NCI-H69 (cell line): ENCODE measurements at regions not wholly inside any gene's neighbourhood (a gene's known extent, or its start where the extent isn't known, plus 50 kb on each side); places are given as distances from the start of the nearest gene placed in this dataset.
"Not testable (repeated sequence)": the region's sequence is repeated elsewhere in the genome, so short reads cannot be mapped to it uniquely, and the experiment has no call there.

Experiments used
- DNase-seq: peaks from one replicate; lab custom pipeline; 2025; lab: John Stamatoyannopoulos, UW

DNA sequence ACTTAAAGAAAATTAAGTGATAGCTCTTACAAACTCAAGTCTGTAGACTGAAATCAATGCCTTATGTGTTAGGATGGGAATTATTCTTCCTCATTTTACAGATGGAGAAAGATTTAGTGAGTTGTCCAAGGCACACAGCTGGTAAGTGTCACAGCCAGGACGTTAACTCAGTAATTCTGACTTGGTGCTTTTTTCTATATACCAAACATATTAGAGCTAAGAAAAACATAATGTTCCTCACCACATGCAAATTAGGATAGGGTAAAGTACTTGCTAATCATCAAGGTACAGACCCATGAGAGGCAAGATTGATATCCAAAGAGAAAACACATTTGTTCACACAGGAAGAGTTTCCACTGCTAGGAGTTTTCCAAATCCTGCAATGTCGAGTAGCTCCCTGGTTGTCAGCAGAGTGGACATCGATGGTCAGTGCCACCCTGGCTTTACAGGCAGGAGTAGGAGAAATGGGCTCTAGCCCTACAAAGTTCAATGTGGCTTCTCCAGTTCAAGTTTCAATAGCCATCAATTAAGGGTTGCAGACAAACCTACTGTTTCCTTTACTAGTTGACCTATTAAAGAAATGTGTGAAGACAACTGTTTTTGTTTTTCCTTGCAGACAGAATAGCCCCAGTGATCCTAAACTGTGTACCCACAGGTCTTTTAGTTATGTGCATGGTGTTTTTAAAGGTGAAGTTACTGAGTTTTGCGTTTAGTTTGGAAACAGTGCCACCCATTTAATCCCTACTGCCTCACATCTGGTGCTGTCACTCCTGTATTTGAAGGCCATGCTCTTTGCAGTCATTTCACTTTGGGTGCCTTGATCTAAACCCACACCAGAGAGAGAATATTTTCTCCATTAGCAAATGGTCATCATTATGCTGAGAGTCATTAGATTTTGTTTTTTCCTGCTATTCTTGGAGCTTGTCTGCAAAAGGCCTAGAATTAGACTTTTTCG lies 460.8 kb upstream of the SMARCA2 start:
- DNase-seq = no peak

DNA sequence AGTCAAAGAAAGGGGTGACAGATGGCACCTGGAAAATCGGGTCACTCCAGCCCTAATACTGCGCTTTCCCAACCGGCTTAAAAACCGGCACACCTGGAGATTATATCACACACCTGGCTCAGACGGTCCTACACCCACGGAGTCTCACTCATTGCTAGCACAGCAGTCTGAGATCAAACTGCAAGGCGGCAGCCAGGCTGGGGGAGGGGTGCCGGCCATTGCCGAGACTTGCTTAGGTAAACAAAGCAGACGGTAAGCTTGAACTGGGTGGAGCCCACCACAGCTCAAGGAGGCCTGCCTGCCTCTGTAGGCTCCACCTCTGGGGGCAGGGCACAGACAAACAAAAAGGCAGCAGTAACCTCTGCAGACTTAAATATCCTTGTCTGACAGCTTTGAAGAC lies 456.5 kb upstream of the SMARCA2 start:
- not testable (repeated sequence) for DNase-seq

DNA sequence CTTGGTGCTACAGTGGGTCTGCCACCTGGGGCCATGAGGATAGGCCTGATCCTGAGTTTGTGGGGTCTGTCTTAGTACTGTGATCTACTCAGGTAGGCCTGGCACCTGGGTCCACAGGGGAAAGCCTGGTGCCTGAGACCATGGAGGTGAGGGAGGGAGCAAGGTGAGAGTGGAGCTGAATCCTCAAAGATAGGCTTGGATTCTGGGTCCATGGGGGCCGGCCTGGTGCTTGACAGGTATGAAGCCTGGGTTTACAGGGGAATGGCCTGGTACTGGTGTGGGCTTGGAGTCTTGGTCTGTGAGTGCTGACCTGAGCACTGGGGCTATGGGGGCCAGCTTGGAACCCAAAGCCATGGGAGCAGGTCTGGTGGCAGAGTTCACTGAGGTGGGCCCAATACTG lies 439.2 kb upstream of the SMARCA2 start:
- DNase-seq = no peak

DNA sequence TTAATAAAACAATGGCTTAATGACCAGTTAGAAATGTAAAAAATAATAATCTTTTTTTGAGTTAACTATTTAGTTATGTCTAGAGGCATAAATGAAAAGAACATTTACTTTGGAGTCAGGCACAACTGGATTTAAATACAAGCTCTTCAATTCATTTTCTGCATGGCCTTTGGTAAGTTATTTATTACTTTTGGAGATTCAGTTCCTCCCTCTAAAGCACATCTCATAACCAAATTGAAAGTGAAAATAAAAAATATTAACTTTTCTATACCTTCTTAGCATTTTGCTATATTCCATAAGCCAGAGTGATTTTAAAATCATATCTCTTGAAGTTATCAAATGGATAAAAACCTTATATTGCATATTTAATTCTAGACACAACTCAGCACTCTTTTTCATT lies 434.9 kb upstream of the SMARCA2 start:
- DNase-seq = no peak

DNA sequence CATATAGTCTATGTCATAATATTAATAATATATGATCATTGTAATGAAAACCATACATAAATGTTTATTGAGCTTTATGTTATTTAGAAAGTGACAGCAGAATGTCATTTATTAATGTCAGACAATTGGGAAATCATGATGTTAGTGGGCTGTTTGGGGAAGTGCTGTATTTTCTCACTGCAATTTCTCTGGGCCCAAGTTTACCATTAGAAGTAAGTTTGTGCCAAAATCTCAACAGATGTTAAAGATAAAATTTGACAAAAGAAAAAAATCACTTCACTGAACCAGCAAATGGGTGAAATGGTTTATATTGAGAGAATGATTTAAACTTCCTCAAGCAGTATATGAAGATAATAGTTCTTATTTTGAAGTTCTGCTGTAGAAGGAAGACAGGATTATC lies 433.2 kb upstream of the SMARCA2 start:
- DNase-seq = no peak

DNA sequence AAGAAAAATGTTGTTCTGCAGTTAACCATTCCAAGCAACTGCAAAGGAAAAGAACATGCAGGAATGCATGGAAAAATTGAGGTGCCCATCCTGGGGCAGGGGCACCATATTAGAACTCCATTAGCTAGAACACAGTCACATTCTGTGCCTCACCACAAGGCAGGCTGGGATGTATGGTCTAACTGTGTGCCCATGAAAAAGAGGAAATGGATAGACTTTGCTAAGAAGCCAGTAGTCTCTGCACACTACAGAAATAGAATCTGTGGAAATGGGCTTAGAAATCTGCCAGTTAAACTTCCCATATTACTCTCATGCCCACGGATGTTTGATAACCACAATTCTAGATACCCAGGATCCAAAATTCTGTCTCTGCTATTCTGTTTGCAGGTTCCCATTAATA lies 423.8 kb upstream of the SMARCA2 start:
- no peak for DNase-seq

DNA sequence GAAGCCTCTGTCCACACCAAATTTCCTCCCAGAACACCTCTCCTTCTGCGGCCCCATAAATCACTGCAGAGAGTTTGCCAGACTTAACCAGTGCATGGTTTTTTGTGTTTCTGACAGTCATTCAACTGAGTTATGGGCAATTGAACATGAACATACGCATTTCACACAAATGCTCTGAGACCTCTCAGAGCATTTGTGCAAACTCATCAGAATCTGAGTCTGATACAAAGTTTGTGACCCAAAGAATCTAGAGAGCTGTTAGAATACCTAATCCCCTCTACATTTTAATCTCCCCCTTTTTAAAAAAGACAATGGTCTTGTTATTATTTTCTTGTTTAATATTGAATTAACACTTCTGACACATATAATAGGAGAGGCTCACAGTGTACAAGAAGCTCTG lies 416.9 kb upstream of the SMARCA2 start:
- no peak for DNase-seq

DNA sequence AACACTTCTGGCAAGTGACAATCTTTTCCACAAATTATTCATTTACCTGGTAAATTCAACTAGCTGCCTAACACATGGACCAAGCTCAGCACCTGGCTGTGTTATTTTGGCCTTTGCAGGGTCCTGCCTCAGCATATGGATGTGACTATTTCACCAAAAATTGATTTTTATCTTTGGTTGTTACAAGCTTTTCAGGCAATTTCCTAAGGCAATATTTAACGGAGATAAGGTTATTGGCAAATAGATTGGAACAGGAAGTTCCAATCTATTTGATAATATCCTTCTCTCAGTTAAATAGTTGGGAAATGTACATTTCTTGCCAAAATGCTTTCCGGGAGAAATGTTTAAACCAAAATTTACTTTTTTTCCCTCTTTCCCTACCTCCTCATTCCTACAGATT lies 415.2 kb upstream of the SMARCA2 start:
- DNase-seq = no peak

DNA sequence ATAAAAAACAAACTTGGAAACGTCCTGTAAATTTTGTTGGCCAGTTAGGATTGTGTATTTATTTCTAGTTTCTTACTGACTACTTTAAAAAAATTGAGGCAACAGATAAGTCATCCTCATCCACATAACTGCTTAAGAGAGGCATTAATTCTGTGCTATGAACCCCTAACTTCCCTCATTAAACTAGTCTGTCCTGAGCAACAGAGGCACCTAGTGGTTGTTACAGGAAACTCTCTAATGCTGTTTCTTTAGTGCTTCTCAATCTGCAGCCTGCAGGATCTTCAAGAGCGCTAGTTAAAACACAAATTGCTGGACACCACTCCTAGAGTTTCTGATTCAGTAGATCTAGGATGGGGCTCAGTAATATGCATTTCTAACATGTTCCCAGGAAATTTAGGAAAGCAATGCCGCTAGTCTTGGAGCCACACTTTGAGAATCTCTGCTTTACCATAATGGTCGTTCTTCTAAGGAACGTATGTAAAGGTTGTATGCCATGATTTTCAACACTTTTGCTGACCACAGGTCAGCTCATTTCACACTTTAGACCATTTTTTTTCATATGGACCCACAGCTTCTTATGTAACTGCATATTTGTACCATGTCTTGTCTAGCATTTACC lies 410.1 kb upstream of the SMARCA2 start:
- DNase-seq = peak; percentile 54

DNA sequence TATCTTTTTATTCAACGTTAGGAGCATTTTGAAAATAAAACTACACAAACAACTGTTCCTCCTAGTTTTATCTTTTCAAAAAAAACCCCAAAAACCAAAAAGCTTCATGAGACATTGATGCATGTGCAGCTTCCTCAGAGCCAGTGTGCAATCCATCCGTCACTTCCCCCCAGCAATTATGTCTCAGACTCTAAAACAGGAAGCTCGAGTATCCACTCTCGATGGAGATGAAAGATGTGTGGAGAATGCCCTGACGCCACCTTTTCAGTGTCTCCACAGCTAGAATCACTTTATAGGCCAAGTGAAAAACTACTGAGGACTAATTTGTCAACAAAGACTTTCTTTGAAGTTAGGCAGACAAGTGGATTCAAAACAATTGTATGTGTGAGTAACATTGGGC lies 408.9 kb upstream of the SMARCA2 start:
- DNase-seq = no peak

DNA sequence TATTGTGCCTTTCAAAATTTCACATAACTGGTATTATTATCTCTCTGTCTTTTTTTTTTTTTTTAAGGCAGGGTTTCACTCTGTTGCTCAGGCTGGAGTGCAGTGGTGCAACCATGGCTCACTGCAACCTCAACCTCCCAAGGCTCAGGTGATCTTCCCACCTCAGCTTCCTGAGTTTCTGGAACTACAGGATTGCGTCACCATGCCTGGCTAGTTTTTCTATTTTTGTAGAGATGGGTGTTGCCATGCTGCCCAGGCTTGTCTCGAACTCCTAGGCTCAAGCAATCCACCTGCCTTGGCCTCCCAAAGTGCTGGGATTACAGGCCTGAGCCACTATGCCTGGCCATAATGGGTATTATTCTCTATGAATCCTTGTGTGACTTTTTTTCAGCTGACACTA lies 402.3 kb upstream of the SMARCA2 start:
- no peak for DNase-seq

DNA sequence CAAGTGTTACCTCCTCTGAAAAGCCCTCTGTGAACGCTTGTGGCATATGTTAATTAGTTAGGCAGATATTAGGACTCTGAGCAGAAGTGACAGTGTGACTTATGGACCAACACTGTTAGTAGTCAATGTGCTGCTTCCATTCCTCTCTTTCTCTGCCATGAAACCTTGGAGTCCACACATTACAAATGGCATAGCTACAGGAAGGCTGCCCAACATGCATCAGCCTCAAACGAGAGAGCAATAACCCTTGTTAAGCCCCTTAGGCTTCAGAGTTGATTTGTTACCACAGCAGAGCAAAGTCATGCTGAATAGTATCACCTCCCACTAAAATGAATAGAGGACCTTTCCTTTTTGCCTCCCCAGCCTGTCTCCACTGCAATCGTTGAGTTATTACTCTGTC lies 397.7 kb upstream of the SMARCA2 start:
- no peak for DNase-seq

DNA sequence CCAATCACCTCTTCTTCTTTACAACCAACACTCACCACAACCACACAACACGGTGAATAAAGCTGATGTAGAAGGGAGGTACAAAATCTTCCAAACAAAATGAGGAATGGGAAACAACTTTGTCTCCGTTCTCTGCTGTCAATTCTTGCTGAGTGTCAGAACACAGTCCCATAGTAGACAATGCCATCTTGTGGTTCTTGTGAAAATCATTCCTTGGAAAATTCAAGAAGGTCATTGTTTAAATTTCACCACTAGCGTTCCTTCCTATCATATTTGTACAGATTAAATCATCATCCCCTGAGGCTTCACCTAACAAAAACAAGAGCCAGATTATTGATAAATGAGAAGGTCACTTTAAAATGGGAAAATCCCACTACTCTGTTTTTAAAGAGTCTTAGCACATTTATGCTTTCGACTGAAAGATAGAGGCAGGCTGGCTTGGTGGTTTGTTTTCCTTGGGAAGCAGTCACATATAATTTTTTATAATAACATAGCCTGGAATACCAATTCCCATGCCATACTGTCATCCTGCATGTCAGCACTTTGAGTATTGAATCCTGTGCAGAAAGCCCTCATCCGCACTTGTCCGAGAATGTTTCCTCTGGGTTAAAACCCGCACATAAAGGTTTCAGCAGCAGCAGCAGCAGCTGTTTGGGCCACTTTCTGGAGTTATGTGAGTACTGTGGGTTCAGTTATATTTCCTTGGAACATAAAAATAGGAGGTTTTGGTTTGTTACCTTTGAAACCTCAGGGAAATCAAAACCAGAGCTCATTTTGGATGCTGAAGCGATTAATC lies 395.0 kb upstream of the SMARCA2 start:
- DNase-seq = no peak

DNA sequence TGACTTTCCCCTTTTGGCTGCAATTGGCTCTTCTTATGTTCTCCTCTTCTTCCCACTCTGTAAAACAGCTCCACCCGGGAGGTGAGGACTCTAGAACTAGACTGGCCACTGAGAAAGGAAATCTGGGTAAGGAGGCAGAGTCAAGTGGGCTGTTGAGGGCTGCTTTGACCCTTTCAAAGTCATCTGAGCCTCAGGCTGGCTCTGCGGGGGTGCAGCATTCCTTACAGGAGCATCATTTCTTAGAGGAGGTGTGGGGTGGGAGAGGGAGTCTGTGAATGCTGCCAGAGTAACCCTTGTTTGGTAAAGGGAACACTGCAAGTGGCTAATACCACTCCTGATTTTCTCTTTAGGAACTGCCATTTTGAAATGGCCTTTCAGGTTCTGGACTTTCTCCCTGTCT lies 377.7 kb upstream of the SMARCA2 start:
- no peak for DNase-seq

DNA sequence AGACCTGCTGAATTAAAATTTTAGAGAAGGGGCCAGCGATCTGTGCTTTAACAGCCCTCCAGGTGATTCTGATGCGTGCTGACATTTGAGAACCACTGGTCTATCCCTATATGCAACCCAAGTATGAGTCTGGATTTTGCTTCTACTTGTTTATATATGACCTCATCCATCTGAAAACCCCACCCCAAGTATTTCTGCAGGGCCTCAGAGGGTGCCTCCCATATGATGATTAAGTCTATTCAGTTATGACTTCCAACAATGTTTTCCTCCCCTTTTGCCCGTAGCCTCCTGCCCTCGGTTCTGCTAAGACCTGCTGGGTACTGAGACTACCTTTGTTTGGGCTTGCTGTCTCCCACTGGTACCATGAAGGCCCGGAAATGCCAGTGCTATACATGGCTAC lies 376.0 kb upstream of the SMARCA2 start:
- no peak for DNase-seq

DNA sequence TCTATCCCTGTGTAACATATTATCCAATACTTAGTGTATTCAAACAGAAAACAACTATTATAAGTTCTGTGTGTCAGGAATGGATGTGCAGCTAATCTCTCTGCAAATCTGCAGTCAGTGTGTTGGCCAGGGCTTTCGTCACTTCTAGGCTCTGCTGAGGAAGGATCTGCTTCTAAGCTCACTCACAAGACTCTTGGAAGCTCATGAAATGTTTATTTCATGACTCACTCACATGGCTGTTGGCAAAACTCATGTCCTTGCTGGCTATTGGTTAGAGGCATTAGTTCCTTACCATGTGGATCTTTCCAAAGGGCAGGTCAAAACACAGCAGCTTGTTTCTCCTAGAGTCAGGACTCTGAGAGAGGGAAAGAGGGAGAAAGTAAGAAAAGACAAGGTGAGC lies 367.4 kb upstream of the SMARCA2 start:
- no peak for DNase-seq

DNA sequence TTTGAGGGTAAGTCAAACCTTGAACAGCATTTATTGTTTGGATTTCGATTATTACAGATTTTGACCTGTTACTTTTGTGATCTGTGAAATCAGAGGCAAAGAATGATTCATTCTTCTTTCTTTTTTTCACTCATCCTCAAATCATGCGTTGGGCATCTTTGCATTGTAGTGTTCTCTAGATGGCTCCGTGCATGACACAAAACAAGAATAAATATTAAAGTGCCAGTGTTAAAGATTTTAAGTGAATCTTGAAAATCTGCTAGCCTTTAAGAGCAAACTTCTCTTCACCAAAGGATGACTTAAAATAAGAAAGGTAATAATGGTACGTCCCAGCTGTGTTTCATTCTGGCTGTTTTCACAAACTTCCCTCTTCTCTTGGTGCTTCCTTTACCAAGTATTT lies 361.9 kb upstream of the SMARCA2 start:
- no peak for DNase-seq

DNA sequence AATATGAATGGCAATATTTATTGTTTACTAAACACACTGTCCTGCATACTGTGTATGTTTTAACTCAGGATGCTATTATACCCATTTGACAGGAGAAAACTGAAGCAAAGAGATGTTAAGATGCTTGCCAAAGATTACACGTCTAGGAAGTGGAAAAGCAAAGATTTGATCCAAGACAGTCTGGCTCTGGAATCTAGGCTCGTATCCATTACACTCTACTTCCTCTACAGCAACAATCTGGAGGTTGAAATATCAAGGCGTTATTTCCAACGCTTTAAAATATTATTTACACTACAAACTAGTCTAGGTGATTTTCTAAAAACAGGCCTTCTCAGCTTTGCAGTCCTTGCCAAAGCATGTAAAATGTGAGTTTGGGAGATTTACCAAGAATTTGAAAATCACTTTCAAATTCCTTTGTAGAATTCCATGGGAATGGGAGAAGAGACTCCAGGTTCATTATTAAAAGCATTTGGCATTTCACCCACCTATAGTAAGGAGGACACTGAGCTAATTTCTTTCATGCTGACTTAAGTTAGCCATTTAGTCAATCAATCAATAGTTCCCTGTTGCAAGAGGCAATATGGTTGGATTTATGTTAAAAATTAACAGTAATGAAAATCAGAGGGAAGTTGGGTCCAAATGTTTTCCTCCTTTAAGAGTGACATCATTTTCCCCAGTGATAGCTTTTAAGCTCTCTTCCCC lies 356.3 kb upstream of the SMARCA2 start:
- no peak for DNase-seq

DNA sequence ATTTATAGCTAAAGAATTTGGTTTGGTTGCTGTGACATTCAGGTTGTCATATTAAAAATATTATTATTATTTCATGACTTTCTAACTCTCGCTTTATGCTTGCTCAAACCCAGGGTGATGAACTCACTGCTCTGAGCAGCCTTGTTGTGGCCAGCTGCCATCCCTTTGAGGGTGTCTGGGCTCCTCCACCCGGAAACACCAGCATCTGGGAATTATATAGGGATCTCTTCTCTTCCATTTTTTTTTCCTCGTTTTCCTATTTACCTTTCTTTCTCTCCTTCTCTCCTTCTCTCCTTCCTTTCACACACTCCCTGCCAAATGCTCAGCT lies 355.8 kb upstream of the SMARCA2 start:
- DNase-seq = no peak

DNA sequence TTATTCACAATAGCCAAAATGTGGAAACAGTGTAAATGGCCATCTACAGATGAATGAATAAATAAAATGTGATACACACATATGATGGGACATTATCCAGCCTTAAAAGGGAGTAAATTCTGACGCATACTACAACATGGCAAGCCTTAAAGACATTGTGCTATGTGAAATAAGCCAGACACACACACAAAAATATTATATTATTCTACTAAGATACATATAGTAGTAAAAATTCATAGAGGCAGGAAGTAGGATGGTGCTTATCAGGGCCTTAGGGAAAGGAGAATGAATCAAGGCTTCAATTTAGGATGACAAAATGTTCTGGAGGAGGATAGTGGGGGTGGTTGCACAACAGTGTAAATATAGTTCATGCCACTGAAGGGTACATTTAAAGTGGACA lies 346.7 kb upstream of the SMARCA2 start:
- DNase-seq = no peak

DNA sequence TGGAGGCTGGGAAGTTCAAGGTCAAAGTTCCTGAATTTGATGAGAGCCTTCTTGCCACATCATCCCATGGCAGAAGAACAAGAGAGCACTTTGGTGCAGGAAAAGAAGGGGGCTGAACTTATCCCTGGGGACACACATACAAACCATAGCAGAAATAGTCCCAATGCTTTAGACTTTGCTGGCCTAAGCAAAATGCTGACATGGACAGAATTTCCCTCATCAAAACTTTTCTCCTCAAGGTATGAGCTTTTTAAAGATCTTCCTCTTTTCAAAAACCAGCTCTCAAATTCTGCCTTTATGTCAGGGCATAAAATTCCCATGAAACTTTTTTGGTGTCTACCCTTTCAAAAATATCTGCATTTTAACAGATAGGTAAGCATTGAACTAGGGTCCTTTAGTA lies 341.8 kb upstream of the SMARCA2 start:
- no peak for DNase-seq

DNA sequence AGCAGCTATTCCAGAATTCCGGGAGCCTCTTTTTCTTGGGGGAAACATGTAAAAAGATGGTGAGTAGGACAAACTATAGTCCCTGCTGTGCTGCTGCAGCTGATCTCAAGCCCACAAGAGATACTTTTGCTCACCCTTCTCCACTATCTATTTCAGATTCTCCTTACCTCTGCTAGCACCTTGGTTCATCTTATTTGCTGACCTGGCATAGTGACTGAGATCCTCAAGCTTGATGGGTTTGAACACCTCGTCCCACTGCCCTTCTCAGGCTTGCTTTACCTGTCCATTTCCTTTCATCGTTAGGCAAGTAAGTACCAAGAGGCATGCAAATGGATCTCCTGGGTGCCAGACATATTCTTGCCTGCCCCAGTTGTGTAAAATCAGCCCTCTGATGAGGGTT lies 338.4 kb upstream of the SMARCA2 start:
- no peak for DNase-seq
